ENCODE measurements at regions not wholly inside any gene's neighbourhood (a gene's known extent, or its start where the extent isn't known, plus 50 kb on each side); places are given as distances from the start of the nearest gene placed in this dataset.

DNA sequence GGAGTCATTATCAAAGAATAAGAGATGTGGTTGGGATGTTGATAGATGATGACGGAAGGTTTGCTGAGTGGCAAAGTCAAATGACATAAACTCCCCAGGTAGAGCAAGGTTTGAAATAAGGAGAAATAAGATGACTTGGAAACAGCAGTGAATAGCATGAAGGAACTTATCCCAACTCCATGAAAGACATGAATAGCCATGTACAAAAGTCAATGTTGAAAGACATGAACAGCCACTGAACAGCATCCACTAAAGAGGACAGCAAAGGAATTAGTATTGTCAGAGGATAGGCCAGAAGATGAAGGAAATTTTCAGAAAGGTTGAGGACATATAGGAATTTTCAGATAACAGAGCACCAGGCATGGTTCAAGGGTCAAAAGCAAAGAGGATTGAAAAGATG, 286.0 kb upstream of the FBXL7 start:
- TF ChIP-seq, protein P1, sequence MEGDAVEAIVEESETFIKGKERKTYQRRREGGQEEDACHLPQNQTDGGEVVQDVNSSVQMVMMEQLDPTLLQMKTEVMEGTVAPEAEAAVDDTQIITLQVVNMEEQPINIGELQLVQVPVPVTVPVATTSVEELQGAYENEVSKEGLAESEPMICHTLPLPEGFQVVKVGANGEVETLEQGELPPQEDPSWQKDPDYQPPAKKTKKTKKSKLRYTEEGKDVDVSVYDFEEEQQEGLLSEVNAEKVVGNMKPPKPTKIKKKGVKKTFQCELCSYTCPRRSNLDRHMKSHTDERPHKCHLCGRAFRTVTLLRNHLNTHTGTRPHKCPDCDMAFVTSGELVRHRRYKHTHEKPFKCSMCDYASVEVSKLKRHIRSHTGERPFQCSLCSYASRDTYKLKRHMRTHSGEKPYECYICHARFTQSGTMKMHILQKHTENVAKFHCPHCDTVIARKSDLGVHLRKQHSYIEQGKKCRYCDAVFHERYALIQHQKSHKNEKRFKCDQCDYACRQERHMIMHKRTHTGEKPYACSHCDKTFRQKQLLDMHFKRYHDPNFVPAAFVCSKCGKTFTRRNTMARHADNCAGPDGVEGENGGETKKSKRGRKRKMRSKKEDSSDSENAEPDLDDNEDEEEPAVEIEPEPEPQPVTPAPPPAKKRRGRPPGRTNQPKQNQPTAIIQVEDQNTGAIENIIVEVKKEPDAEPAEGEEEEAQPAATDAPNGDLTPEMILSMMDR (IDR thresholded peaks at IDR 0.05; ENCODE audit: control insufficient read depth, extremely low read depth, insufficient read depth) = no peak
- no peak for DNase-seq (ENCODE audit: low read depth)
- no peak overlapping the region for H3K4me3 ChIP-seq (ENCODE audit: low read depth, low read length)

DNA sequence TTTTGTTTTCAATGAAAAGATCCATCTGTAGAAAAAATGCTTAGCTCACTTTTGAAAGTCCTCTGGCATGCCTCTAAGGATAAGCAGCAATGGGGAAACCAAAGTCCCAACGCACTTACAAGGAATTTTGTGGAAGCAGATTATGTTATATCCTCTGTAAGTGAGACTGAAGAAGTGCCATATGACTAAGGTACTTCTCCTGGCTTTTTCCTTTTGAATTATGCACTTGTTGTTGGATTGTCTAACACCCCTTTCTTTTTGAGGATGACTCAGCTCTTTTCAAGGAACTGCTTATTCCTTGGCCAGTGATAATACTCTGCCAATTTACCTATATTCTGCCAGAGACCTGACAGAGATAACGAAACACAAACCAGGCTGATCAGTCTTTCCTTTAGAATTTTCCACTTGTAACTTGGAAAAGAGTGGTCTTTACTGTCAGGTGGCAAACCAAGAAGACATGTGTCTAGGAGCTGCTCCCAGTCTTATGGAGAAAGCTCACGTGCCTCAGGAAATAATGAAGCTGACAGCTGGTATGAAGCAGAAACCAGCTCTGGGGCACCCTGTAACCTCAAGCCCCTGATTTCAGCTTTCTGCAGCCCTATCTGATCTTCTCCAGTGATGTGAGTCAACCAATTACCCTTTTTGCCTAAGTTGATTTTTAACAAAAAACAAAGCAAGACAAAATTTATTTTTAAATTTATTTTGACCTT, 290.8 kb upstream of the FBXL7 start:
- no peak overlapping the region for H3K4me3 ChIP-seq (ENCODE audit: low read depth, low read length)
- DNase-seq (ENCODE audit: low read depth) = no peak
- TF ChIP-seq, protein P1 (IDR thresholded peaks at IDR 0.05; ENCODE audit: control insufficient read depth, extremely low read depth, insufficient read depth) = no peak

GRCh38 chr5:15206133-15206532, 293.8 kb upstream of the FBXL7 start:
- no peak overlapping the region for H3K4me3 ChIP-seq (ENCODE audit: low read depth, low read length)

DNA sequence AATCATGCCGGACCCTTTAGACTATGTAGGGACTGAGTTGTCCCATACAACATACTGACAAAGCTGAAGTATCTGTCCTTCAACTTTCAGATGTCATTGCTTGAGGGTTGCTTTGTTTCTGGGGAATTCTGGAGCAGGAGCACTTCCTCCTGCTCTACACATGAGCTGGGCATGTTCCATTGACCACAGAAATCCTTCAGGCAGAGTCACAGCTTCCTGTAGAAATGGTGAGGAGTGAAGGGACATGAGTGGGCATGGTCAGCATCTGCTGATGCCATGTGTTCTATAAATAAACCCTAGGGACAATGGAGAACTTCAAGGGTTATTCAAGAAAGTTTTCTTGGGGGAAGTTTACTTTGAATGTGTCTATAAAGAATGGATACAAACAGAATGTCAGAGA, 296.6 kb upstream of the FBXL7 start:
- no peak for DNase-seq (ENCODE audit: low read depth)
- H3K4me3 ChIP-seq (ENCODE audit: low read depth, low read length) = no peak overlapping the region
- TF ChIP-seq, protein P1 (IDR thresholded peaks at IDR 0.05; ENCODE audit: control insufficient read depth, extremely low read depth, insufficient read depth) = no peak

More at GRCh38 chr5:15206133-15206532, 293.8 kb upstream of the FBXL7 start:
- no peak for DNase-seq (ENCODE audit: low read depth)
- TF ChIP-seq, protein P1 (IDR thresholded peaks at IDR 0.05; ENCODE audit: control insufficient read depth, extremely low read depth, insufficient read depth) = no peak

- peak; percentile 32 for DNase-seq (ENCODE audit: low read depth)
- no peak overlapping the region for H3K4me3 ChIP-seq (ENCODE audit: low read depth, low read length)
- TF ChIP-seq, protein P1 (IDR thresholded peaks at IDR 0.05; ENCODE audit: control insufficient read depth, extremely low read depth, insufficient read depth) = peak; percentile 70
Observed at GRCh38 chr5:15191012-15191411, 309.0 kb upstream of the FBXL7 start.

- TF ChIP-seq, protein P1 (IDR thresholded peaks at IDR 0.05; ENCODE audit: control insufficient read depth, extremely low read depth, insufficient read depth) = peak; percentile 69
- DNase-seq (ENCODE audit: low read depth) = no peak
- H3K4me3 ChIP-seq (ENCODE audit: low read depth, low read length) = no peak overlapping the region
Observed at GRCh38 chr5:15183520-15183919, 311.9 kb upstream of the ANKH start.

DNA sequence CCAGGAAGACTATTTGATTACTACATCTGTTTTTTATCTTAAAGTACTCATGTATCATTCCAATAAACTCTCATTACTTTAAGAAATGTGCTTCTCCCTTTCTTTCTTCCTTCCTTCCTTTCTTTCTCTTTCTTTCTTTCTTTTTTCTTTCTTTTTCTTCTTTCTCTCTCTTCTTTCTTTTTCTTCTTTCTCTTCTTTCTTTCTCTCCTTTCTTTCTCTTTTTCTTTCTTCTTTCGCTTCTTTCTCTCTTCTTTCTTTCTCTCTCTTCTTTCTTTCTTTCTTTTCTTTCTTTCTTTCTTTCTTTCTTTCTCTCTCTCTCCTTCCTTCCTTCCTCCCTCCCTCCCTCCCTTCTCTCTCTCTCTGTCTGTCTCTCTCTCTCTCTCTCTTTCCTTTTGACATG, 298.6 kb upstream of the ANKH start:
- no peak overlapping the region for H3K4me3 ChIP-seq (ENCODE audit: low read depth, low read length)
- TF ChIP-seq, protein P1 (IDR thresholded peaks at IDR 0.05; ENCODE audit: control insufficient read depth, extremely low read depth, insufficient read depth) = no peak
- no peak for DNase-seq (ENCODE audit: low read depth)
